KBM-7 (cell line): ENCODE measurements at regions not wholly inside any gene's neighbourhood (a gene's known extent, or its start where the extent isn't known, plus 50 kb on each side); places are given as distances from the start of the nearest gene placed in this dataset.
A peak's percentile ranks its signal among the peaks of the same experiment; 100 is the strongest.

ENCODE experiments used
- DNase-seq: peaks from one replicate; pipeline ENCODE4 v3.0.0-alpha.2; 2015
- in situ Hi-C: fragments of 300-500 bp; cut with MboI; formaldehyde crosslinking; loops from 2 replicates; pipeline ENCODE4 v1.14.3; 2020; ENCODE audit warnings: low sequenced_read_pairs, low pct_unique_long_range_greater_than_20kb, mixed read lengths

GRCh38 chr12:126198516-126198915, 1133.3 kb downstream of the AACS start:
- no peak for DNase-seq
- in situ Hi-C loops = no loop called here

DNA sequence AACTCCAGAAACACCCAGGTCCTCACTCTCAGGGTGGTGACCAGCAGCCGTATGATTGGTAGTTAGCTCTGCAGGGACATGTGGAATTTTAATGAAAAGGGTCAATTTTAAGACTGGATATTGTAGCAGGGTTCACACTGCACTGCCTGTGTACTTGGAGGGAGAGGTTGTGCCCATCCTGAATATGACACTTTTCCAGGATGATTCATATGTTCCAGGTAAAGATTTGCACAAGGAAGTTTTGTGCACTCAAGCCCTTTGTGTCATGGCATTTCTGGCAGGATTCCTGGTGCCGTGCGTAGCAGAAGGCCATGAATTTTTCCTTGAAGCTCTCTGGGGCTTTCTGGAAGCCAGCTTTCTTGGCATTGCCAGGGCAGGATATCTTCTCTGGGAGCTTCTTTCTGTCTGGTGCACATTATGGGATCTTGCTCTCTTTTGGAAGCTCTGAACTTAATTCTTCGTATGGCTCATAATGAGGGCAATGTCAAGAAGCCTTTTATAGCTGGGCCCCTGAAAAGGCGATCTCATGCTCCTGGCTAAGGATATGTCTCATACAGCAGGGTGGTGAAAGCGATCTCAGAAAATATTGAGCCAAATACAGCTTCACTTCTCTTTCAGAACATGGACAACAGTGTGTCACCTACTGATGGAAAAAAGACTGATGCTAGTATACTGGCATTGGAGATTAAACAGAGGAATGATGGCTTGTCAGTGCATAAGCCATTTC, 1133.9 kb downstream of the AACS start:
- no peak for DNase-seq
- in situ Hi-C loops = no loop called here

GRCh38 chr12:126201981-126202537, 1136.8 kb downstream of the AACS start:
- in situ Hi-C loops = no loop called here
- peak; percentile 8 for DNase-seq

DNA sequence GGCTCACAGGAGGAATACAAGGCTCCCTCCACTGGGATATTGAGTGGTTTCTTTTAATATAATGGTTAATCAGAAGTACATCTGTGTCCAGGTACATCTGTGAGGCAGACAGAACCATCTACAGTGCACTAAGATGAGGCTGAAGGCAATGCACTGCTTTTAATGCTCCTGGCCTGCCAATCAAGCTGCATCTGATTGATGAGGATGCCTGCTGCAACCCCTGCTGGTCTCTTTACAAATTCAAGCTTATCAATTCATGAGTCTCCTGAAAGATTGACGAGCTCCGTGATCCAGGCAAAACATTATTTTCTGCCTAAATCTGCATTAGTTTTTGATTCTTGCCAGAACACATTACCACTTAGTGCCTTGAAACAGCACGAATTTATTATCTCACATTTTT, 1139.1 kb downstream of the AACS start:
- in situ Hi-C loops = no loop called here
- no peak for DNase-seq

- no peak for DNase-seq
- in situ Hi-C loops = no loop called here
These were observed 1144.8 kb downstream of the AACS start for GRCh38 chr12:126210026-126210425.

DNA sequence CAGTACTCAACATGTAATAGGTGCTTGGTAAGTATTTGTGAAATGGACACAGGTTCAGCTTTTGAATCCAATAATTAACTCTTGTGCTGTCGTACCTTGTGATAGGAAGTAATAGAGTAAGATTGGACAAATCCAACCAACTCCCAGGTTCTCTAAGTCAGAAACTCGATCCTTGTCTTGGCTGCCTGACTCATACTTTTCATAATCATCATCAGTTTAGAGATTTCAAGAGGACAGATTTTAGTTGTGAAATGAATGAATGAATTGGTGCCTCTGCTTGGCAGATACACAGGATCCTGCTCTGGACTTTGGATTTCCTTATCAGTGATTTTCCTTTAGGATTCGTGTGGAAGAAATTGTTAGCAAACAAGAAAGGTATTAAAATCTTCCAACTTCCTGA, 1145.2 kb downstream of the AACS start:
- in situ Hi-C loops = no loop called here
- DNase-seq = no peak

GRCh38 chr12:126212824-126213223, 1147.6 kb downstream of the AACS start:
- DNase-seq = no peak
- in situ Hi-C loops = no loop called here

GRCh38 chr12:126218697-126219096, 1153.5 kb downstream of the AACS start:
- in situ Hi-C loops = no loop called here

GRCh38 chr12:126219139-126219538, 1153.9 kb downstream of the AACS start:
- DNase-seq = no peak
- in situ Hi-C loops = no loop called here

More at GRCh38 chr12:126218697-126219096, 1153.5 kb downstream of the AACS start:
- DNase-seq = no peak

DNA sequence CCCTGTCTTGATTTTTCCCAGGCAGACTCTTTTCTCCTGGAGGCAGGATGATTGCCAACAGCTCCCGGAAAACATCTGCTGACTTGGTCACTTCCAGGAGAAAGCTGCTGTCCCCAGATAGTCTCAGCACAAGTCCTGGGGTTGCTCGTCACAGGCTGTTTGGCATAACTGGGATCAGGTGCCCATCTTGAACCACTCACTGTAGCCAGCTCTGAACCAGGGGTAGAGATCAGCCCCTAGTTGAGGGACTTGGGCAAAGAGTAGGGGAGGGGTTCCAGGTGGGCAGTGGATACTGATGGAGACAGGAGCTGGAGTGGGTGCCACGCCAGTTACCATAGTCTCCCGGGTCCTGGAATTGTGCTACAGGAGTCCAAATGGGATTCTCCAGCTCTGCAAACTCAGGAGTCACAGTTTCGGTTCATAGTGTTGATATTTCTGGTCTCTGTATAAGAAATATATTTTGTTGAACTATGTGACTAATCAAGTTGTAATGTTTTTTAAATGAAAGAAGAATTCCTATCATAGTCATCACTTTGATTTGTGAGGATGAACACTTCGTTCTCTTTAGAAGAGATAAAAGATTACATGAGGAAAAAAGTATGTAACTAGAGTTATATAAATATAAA, 1154.5 kb downstream of the AACS start:
- no peak for DNase-seq
- in situ Hi-C loops = no loop called here

DNA sequence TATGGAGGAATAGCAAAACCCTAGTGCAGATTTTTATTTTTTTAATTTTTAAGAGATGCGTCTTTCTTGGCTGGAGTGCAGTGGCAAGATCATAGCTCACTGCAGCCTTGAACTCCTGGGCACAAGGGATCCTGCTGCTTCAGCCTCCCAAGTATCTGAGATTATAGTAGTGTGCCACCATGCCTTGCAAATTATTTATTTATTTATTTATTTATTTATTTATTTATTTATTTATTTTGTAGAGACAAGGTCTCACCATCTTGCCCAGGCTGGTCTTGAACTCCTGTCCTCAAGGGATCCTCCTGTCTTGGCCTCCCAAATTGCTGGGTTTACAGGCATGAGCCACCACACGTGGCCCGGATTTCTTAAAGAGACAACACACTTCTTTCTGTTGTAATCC, 1158.8 kb downstream of the AACS start:
- in situ Hi-C loops = no loop called here
- DNase-seq = no peak

GRCh38 chr12:126228936-126229335, 1163.7 kb downstream of the AACS start:
- DNase-seq = no peak
- in situ Hi-C loops = no loop called here

DNA sequence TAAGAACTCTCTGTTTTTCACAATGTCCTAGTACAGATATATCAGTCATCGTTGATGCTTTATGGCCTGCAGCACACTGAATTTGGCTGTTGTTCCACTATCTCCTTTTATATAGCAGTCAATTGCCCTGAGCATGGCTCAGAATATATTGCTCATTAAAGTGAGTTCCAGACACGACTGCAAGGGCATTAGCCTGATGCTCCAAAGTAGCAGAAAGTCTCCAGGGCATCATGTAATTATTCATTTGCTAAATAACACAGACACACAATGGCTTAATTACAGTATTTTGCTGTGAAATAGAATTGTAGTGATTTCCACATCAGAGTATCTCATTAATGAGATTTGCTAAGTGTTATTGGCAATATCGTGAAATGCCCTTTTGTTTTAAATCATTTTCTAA, 1167.5 kb downstream of the AACS start:
- no peak for DNase-seq
- in situ Hi-C loops = no loop called here

GRCh38 chr12:126233625-126234024, 1168.4 kb downstream of the AACS start:
- in situ Hi-C loops = no loop called here
- DNase-seq = no peak

GRCh38 chr12:126243814-126244440, 1178.7 kb downstream of the AACS start:
- in situ Hi-C loops = no loop called here

DNA sequence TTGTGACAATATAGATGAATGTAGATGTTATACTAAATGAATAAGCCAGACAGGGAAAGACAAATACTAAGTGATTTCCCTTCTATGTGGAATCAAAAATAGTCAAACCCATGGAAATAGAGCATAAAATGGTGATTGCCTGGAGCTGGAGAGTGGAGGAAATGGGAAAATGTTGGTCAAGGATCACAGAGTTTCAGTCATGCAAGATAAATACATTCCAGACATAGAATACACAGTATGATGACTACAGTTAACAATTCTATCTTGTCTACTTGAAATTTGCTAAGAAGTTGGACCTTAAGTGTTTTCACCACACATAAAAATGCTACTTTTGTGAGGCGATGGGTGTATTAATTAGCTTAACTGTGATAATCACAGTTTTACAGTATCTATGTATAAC, 1182.7 kb downstream of the AACS start:
- no peak for DNase-seq

More at GRCh38 chr12:126243814-126244440, 1178.7 kb downstream of the AACS start:
- no peak for DNase-seq

DNA sequence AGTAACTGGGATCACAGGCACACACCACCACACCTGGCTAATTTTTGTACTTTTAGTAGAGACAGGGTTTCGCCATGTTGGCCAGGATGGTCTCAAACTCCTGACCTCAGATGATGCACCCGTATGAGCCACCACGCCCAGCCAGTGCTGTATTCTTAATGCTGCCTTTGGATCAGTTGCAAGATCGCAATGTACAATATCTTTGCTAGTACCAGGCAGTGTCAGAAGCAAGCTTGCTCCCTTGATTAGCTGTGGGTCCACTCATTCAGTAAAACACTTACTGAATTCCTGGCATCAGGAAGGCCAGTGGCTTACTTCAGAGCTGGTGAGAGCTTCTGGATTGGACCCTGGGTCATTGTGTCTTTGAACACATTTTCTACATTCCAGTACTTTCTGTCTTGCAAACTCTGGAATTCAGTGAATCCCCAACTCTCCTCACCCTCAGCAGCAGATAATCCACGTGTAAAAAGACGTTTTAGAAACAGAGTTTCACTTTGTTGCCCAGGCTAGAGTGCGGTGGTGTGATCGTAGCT, 1183.7 kb downstream of the AACS start:
- in situ Hi-C loops = no loop called here
- DNase-seq = no peak

More for the DNA sequence above, 1182.7 kb downstream of the AACS start:
- in situ Hi-C loops = no loop called here

GRCh38 chr12:126258190-126258589, 1193.0 kb downstream of the AACS start:
- no peak for DNase-seq
- in situ Hi-C loops = no loop called here

DNA sequence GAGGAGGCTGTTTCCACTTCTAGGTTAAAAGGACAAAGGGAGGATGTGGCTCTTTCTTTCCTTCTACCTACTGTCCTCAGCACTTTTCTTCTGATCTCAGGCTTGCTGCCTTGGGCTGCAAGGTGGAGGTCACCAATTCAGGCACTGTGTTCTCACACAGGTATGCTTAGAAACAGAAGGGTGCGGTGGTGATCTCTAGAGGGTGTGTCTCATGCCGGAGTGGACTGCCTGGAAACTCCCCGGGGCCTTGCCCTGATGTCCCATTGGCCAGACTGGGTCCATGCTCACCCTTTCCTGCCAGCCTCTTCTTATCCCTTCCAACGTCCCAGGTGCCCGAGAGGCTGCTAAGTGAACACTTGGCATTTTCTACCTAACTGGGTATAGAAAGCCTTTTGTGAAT, 1197.6 kb downstream of the AACS start:
- no peak for DNase-seq
- in situ Hi-C loops = no loop called here

DNA sequence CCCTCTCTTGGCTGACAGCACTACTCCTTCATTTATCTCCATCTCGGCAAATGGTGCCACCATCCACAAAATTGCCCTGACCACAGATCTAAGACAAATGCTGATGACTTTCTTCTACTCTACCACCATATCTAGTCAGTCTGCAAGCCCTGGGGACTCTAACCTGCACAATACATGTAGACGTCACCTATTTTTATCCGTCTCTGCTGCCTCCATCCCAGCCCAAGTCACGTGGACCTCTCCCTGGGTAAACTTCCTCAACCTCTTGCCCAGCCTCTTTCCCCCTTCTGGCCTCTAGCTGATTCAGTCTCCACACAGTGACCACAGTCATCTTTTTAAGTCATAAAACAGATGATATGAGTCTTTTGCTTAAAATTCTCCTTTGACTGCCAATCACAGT, 1203.0 kb downstream of the AACS start:
- DNase-seq = no peak
- in situ Hi-C loops = no loop called here
